ENCODE measurements at regions not wholly inside any gene's neighbourhood (a gene's known extent, or its start where the extent isn't known, plus 50 kb on each side); places are given as distances from the start of the nearest gene placed in this dataset.
"Not testable (repeated sequence)": the region's sequence is repeated elsewhere in the genome, so short reads cannot be mapped to it uniquely, and the experiment has no call there.

GRCh38 chr3:152774230-152774629 lies 60.7 kb upstream of the P2RY1 start:
- WGBS = 100% methylated on average over 3 of the region's 4 CpGs
- not testable (repeated sequence) for H3K27me3 ChIP-seq (ENCODE audit: control insufficient read depth in 1 of 2, insufficient read depth in 1 of 2, low read length in 2 of 2); H2BK12ac ChIP-seq (ENCODE audit: low read length in 2 of 2); H3K14ac ChIP-seq (ENCODE audit: low read length in 2 of 2); H3K27ac ChIP-seq (ENCODE audit: low read length, poor library complexity, severe bottlenecking); H4K91ac ChIP-seq (ENCODE audit: low read length); H3K9me3 ChIP-seq (ENCODE audit: control insufficient read depth, low read length); H3K4ac ChIP-seq (ENCODE audit: low read depth in 1 of 2, low read length in 2 of 2); H3K36me3 ChIP-seq (ENCODE audit: control insufficient read depth in 1 of 2, insufficient read depth in 2 of 2, low read depth in 1 of 2, low read length in 2 of 2); H4K8ac ChIP-seq (ENCODE audit: low read length); H3K4me1 ChIP-seq (ENCODE audit: control insufficient read depth, insufficient read depth, low read depth, low read length); H2BK120ac ChIP-seq (ENCODE audit: low read depth, low read length); H3K18ac ChIP-seq (ENCODE audit: low read depth in 1 of 2, low read length in 2 of 2); H2BK5ac ChIP-seq (ENCODE audit: low read depth, low read length, poor library complexity, severe bottlenecking); H2AK5ac ChIP-seq (ENCODE audit: low read length, severe bottlenecking); H3K23ac ChIP-seq (ENCODE audit: low read length in 2 of 2); H3K4me3 ChIP-seq (ENCODE audit: insufficient read depth in 1 of 2, low read depth in 1 of 2, low read length in 2 of 2); H2BK15ac ChIP-seq (ENCODE audit: low read depth, poor library complexity, severe bottlenecking); H2AFZ ChIP-seq (ENCODE audit: low read depth, low read length); H3K9ac ChIP-seq (ENCODE audit: low read length); H3K79me1 ChIP-seq (replicated peaks; ENCODE audit: low read length, poor library complexity, severe bottlenecking); H3K4me2 ChIP-seq (ENCODE audit: low read length, poor library complexity, severe bottlenecking); DNase-seq

GRCh38 chr3:152778022-152778421 lies 56.9 kb upstream of the P2RY1 start:
- no peak overlapping the region for H2BK15ac ChIP-seq (ENCODE audit: low read depth, poor library complexity, severe bottlenecking)
- H3K4me3 ChIP-seq (ENCODE audit: insufficient read depth in 1 of 2, low read depth in 1 of 2, low read length in 2 of 2) = no peak overlapping the region
- H3K27ac ChIP-seq (ENCODE audit: low read length, poor library complexity, severe bottlenecking) = no peak overlapping the region
- H4K8ac ChIP-seq (ENCODE audit: low read length) = no peak overlapping the region
- no peak overlapping the region for H2AK5ac ChIP-seq (ENCODE audit: low read length, severe bottlenecking)
- no peaks in the 10 kb centered on the region for H3K9me3 ChIP-seq (ENCODE audit: control insufficient read depth, low read length)
- H3K79me1 ChIP-seq (replicated peaks; ENCODE audit: low read length, poor library complexity, severe bottlenecking) = no peaks in the 10 kb centered on the region
- H3K23ac ChIP-seq (ENCODE audit: low read length in 2 of 2) = no peak overlapping the region
- H3K14ac ChIP-seq (ENCODE audit: low read length in 2 of 2) = no peak overlapping the region
- H2AFZ ChIP-seq (ENCODE audit: low read depth, low read length) = no peak overlapping the region
- no peak overlapping the region for H3K18ac ChIP-seq (ENCODE audit: low read depth in 1 of 2, low read length in 2 of 2)
- H3K36me3 ChIP-seq (ENCODE audit: control insufficient read depth in 1 of 2, insufficient read depth in 2 of 2, low read depth in 1 of 2, low read length in 2 of 2) = no peaks in the 10 kb centered on the region
- H3K9ac ChIP-seq (ENCODE audit: low read length) = no peak overlapping the region
- WGBS = no CpG with 5 or more reads among the region's 2 CpGs
- H3K27me3 ChIP-seq (ENCODE audit: control insufficient read depth in 1 of 2, insufficient read depth in 1 of 2, low read length in 2 of 2) = no peaks in the 10 kb centered on the region
- H2BK5ac ChIP-seq (ENCODE audit: low read depth, low read length, poor library complexity, severe bottlenecking) = no peak overlapping the region
- H3K4me1 ChIP-seq (ENCODE audit: control insufficient read depth, insufficient read depth, low read depth, low read length) = no peaks in the 10 kb centered on the region
- H3K4me2 ChIP-seq (ENCODE audit: low read length, poor library complexity, severe bottlenecking) = no peak overlapping the region
- DNase-seq = no peak
- H2BK120ac ChIP-seq (ENCODE audit: low read depth, low read length) = no peak overlapping the region
- H2BK12ac ChIP-seq (ENCODE audit: low read length in 2 of 2) = no peak overlapping the region
- no peak overlapping the region for H3K4ac ChIP-seq (ENCODE audit: low read depth in 1 of 2, low read length in 2 of 2)
- H4K91ac ChIP-seq (ENCODE audit: low read length) = no peak overlapping the region

DNA sequence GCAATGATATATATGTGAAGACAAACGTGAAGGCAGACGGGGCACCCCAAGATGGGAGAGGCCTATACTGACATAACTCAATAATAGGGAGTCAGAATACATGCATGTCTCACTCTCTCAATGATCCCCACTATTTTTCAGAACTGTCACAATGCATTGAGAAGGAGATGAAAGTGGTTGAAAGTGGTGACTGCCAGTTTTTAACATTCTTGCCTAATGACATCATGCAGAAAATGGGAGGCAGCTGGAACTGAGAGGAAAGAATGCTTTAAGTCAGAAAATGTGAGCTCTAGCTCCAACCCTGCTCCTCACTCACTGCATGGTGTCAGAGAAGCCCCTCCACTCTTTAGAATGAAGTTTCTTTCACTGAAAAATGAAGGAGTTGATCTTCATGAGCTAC lies 55.3 kb upstream of the P2RY1 start:
- H3K4me2 ChIP-seq (ENCODE audit: low read length, poor library complexity, severe bottlenecking) = no peak overlapping the region
- H3K9me3 ChIP-seq (ENCODE audit: control insufficient read depth, low read length) = no peaks in the 10 kb centered on the region
- no peak overlapping the region for H2BK120ac ChIP-seq (ENCODE audit: low read depth, low read length)
- WGBS = no CpG with 5 or more reads among the region's 2 CpGs
- no peak overlapping the region for H4K91ac ChIP-seq (ENCODE audit: low read length)
- no peak overlapping the region for H3K18ac ChIP-seq (ENCODE audit: low read depth in 1 of 2, low read length in 2 of 2)
- H2BK5ac ChIP-seq (ENCODE audit: low read depth, low read length, poor library complexity, severe bottlenecking) = no peak overlapping the region
- H4K8ac ChIP-seq (ENCODE audit: low read length) = no peak overlapping the region
- no peak overlapping the region for H3K4me3 ChIP-seq (ENCODE audit: insufficient read depth in 1 of 2, low read depth in 1 of 2, low read length in 2 of 2)
- no peak overlapping the region for H3K27ac ChIP-seq (ENCODE audit: low read length, poor library complexity, severe bottlenecking)
- H2BK12ac ChIP-seq (ENCODE audit: low read length in 2 of 2) = no peak overlapping the region
- H3K14ac ChIP-seq (ENCODE audit: low read length in 2 of 2) = no peak overlapping the region
- H3K79me1 ChIP-seq (replicated peaks; ENCODE audit: low read length, poor library complexity, severe bottlenecking) = no peaks in the 10 kb centered on the region
- DNase-seq = peak; percentile 19
- no peak overlapping the region for H2AK5ac ChIP-seq (ENCODE audit: low read length, severe bottlenecking)
- H3K9ac ChIP-seq (ENCODE audit: low read length) = peak overlapping the region; percentile 10
- H3K4ac ChIP-seq (ENCODE audit: low read depth in 1 of 2, low read length in 2 of 2) = no peak overlapping the region
- no peak overlapping the region for H3K23ac ChIP-seq (ENCODE audit: low read length in 2 of 2)
- no peak overlapping the region for H2BK15ac ChIP-seq (ENCODE audit: low read depth, poor library complexity, severe bottlenecking)
- no peaks in the 10 kb centered on the region for H3K27me3 ChIP-seq (ENCODE audit: control insufficient read depth in 1 of 2, insufficient read depth in 1 of 2, low read length in 2 of 2)
- H2AFZ ChIP-seq (ENCODE audit: low read depth, low read length) = no peak overlapping the region
- no peaks in the 10 kb centered on the region for H3K4me1 ChIP-seq (ENCODE audit: control insufficient read depth, insufficient read depth, low read depth, low read length)
- H3K36me3 ChIP-seq (ENCODE audit: control insufficient read depth in 1 of 2, insufficient read depth in 2 of 2, low read depth in 1 of 2, low read length in 2 of 2) = no peaks in the 10 kb centered on the region

- no peaks in the 10 kb centered on the region for H3K27me3 ChIP-seq (ENCODE audit: control insufficient read depth in 1 of 2, insufficient read depth in 1 of 2, low read length in 2 of 2)
- no peak overlapping the region for H2AK5ac ChIP-seq (ENCODE audit: low read length, severe bottlenecking)
- H3K4me1 ChIP-seq (ENCODE audit: control insufficient read depth, insufficient read depth, low read depth, low read length) = no peaks in the 10 kb centered on the region
- no peak overlapping the region for H3K27ac ChIP-seq (ENCODE audit: low read length, poor library complexity, severe bottlenecking)
- H3K9ac ChIP-seq (ENCODE audit: low read length) = no peak overlapping the region
- no peak overlapping the region for H4K91ac ChIP-seq (ENCODE audit: low read length)
- WGBS = no CpG with 5 or more reads among the region's 2 CpGs
- no peak overlapping the region for H2BK12ac ChIP-seq (ENCODE audit: low read length in 2 of 2)
- no peaks in the 10 kb centered on the region for H3K36me3 ChIP-seq (ENCODE audit: control insufficient read depth in 1 of 2, insufficient read depth in 2 of 2, low read depth in 1 of 2, low read length in 2 of 2)
- no peak overlapping the region for H2BK15ac ChIP-seq (ENCODE audit: low read depth, poor library complexity, severe bottlenecking)
- H3K14ac ChIP-seq (ENCODE audit: low read length in 2 of 2) = no peak overlapping the region
- no peak overlapping the region for H3K4me3 ChIP-seq (ENCODE audit: insufficient read depth in 1 of 2, low read depth in 1 of 2, low read length in 2 of 2)
- no peaks in the 10 kb centered on the region for H3K79me1 ChIP-seq (replicated peaks; ENCODE audit: low read length, poor library complexity, severe bottlenecking)
- no peak overlapping the region for H2BK5ac ChIP-seq (ENCODE audit: low read depth, low read length, poor library complexity, severe bottlenecking)
- no peak overlapping the region for H2AFZ ChIP-seq (ENCODE audit: low read depth, low read length)
- H3K4ac ChIP-seq (ENCODE audit: low read depth in 1 of 2, low read length in 2 of 2) = no peak overlapping the region
- peak; percentile 9 for DNase-seq
- no peaks in the 10 kb centered on the region for H3K9me3 ChIP-seq (ENCODE audit: control insufficient read depth, low read length)
- H4K8ac ChIP-seq (ENCODE audit: low read length) = no peak overlapping the region
- no peak overlapping the region for H2BK120ac ChIP-seq (ENCODE audit: low read depth, low read length)
- H3K18ac ChIP-seq (ENCODE audit: low read depth in 1 of 2, low read length in 2 of 2) = no peak overlapping the region
- no peak overlapping the region for H3K23ac ChIP-seq (ENCODE audit: low read length in 2 of 2)
- no peak overlapping the region for H3K4me2 ChIP-seq (ENCODE audit: low read length, poor library complexity, severe bottlenecking)
These were observed 54.4 kb upstream of the P2RY1 start for GRCh38 chr3:152780553-152780952.
